Epithelial cell of proximal tubule (primary cell): ENCODE measurements at regions not wholly inside any gene's neighbourhood (a gene's known extent, or its start where the extent isn't known, plus 50 kb on each side); places are given as distances from the start of the nearest gene placed in this dataset.

ENCODE experiments used
- DNase-seq: peaks from one replicate; pipeline ENCODE4 v3.0.0-alpha.2; 2011; ENCODE audit warnings: low read depth
- H3K4me3 ChIP-seq: 2 replicates; pipeline ENCODE4 v1.5.1; 2011; ENCODE audit warnings: low read depth, mild to moderate bottlenecking, low read length
- CTCF ChIP-seq: conservative IDR thresholded peaks from 2 replicates; pipeline ENCODE4 v1.5.1; 2012; ENCODE audit warnings: low read depth, mild to moderate bottlenecking, low read length

GRCh38 chr16:5572056-5572455, 474.5 kb upstream of the EEF2KMT start:
- DNase-seq, result no peak
- TF ChIP-seq CTCF, result no peak
- no peak overlapping the region for H3K4me3 ChIP-seq

GRCh38 chr16:5571446-5571845, 473.9 kb upstream of the EEF2KMT start:
- TF ChIP-seq CTCF, result no peak
- no peak for DNase-seq
- H3K4me3 ChIP-seq, result no peak overlapping the region

GRCh38 chr16:5561800-5562199, 464.2 kb upstream of the EEF2KMT start:
- no peak for TF ChIP-seq CTCF
- no peak overlapping the region for H3K4me3 ChIP-seq
- DNase-seq, result no peak

- no peak overlapping the region for H3K4me3 ChIP-seq
- no peak for DNase-seq
- no peak for TF ChIP-seq CTCF
These were observed 462.5 kb upstream of the EEF2KMT start for GRCh38 chr16:5560084-5560483.

- H3K4me3 ChIP-seq, result no peak overlapping the region
- no peak for TF ChIP-seq CTCF
- no peak for DNase-seq
These were observed 460.4 kb upstream of the EEF2KMT start for GRCh38 chr16:5557966-5558365.

GRCh38 chr16:5557448-5557847, 459.9 kb upstream of the EEF2KMT start:
- DNase-seq, result no peak
- no peak for TF ChIP-seq CTCF
- no peak overlapping the region for H3K4me3 ChIP-seq

GRCh38 chr16:5556158-5556810, 458.7 kb upstream of the EEF2KMT start:
- DNase-seq, result no peak
- no peak for TF ChIP-seq CTCF
- H3K4me3 ChIP-seq, result no peak overlapping the region
